ENCODE measurements at regions not wholly inside any gene's neighbourhood (a gene's known extent, or its start where the extent isn't known, plus 50 kb on each side); places are given as distances from the start of the nearest gene placed in this dataset.

GRCh38 chr9:108392877-108393276, 462.9 kb downstream of the ACTL7B start:
- no peak for TF ChIP-seq CTCF (IDR thresholded peaks at IDR 0.05)
- TF ChIP-seq EP300 (IDR thresholded peaks at IDR 0.05) = no peak
- TF ChIP-seq POLR2A (IDR thresholded peaks at IDR 0.05; ENCODE audit: low read depth) = no peak
- Histone ChIP-seq H3K4me1 (no peaks in the 10 kb centered on the region), H3K4me3 (no peak overlapping the region), H3K36me3 (no peaks in the 10 kb centered on the region), H3K27me3 (no peaks in the 10 kb centered on the region), H3K27ac (replicated peaks in 1 of 4) (no peak overlapping the region), H3K9me3 (peaks cover 0 to 6% (median 2%) of the 10 kb centered on the region in 4 donors)
- intact Hi-C loops (cut with DNase I) = no loop called here
- no peak for DNase-seq (ENCODE audit: extremely low spot score)
- WGBS = 100% methylated on average over 1 of the region's 1 CpG

- no peak for DNase-seq (ENCODE audit: extremely low spot score)
- Histone ChIP-seq H3K36me3 (no peaks in the 10 kb centered on the region), H3K27me3 (no peaks in the 10 kb centered on the region), H3K4me3 (no peak overlapping the region), H3K4me1 (no peaks in the 10 kb centered on the region), H3K9me3 (no peaks in the 10 kb centered on the region), H3K27ac (replicated peaks in 1 of 4) (no peak overlapping the region)
- intact Hi-C loops (cut with DNase I) = no loop called here
- 77% methylated on average over 1 of the region's 1 CpG for WGBS
- no peak for TF ChIP-seq POLR2AphosphoS5 (IDR thresholded peaks at IDR 0.05)
- TF ChIP-seq EP300 (IDR thresholded peaks at IDR 0.05) = no peak
- no peak for TF ChIP-seq POLR2A (IDR thresholded peaks at IDR 0.05; ENCODE audit: low read depth)
- TF ChIP-seq CTCF (IDR thresholded peaks at IDR 0.05) = no peak
Observed at GRCh38 chr9:108389056-108389455, 466.7 kb downstream of the ACTL7B start.

GRCh38 chr9:108386859-108387384, 468.9 kb downstream of the ACTL7B start:
- no peak overlapping the region for H3K4me3 ChIP-seq
- WGBS = 82% methylated on average over 1 of the region's 1 CpG
- no peaks in the 10 kb centered on the region for H3K4me1 ChIP-seq
- H3K36me3 ChIP-seq = no peaks in the 10 kb centered on the region
- no peak for TF ChIP-seq CTCF (IDR thresholded peaks at IDR 0.05)
- no peak for TF ChIP-seq POLR2AphosphoS5 (IDR thresholded peaks at IDR 0.05)
- no peak for TF ChIP-seq POLR2A (IDR thresholded peaks at IDR 0.05; ENCODE audit: low read depth)
- TF ChIP-seq EP300 (IDR thresholded peaks at IDR 0.05) = no peak
- intact Hi-C loops (cut with DNase I) = no loop called here
- no peaks in the 10 kb centered on the region for H3K9me3 ChIP-seq
- H3K27ac ChIP-seq (replicated peaks in 1 of 4) = no peak overlapping the region
- no peak for DNase-seq (ENCODE audit: extremely low spot score)
- no peaks in the 10 kb centered on the region for H3K27me3 ChIP-seq

GRCh38 chr9:108386032-108386431, 469.8 kb downstream of the ACTL7B start:
- no peaks in the 10 kb centered on the region for H3K27me3 ChIP-seq
- intact Hi-C loops (cut with DNase I) = no loop called here
- DNase-seq (ENCODE audit: extremely low spot score) = no peak
- no peaks in the 10 kb centered on the region for H3K4me1 ChIP-seq
- H3K4me3 ChIP-seq = no peak overlapping the region
- WGBS = 90% methylated on average over 2 of the region's 2 CpGs
- TF ChIP-seq POLR2A (IDR thresholded peaks at IDR 0.05; ENCODE audit: low read depth) (no peak), POLR2AphosphoS5 (IDR thresholded peaks at IDR 0.05) (no peak), CTCF (IDR thresholded peaks at IDR 0.05) (no peak), EP300 (IDR thresholded peaks at IDR 0.05) (no peak)
- no peaks in the 10 kb centered on the region for H3K36me3 ChIP-seq
- no peaks in the 10 kb centered on the region for H3K9me3 ChIP-seq
- H3K27ac ChIP-seq (replicated peaks in 1 of 4) = no peak overlapping the region

GRCh38 chr9:108383796-108384195, 472.0 kb downstream of the ACTL7B start:
- Histone ChIP-seq H3K27me3 (no peaks in the 10 kb centered on the region), H3K27ac (replicated peaks in 1 of 4) (no peak overlapping the region), H3K9me3 (no peaks in the 10 kb centered on the region), H3K4me1 (no peaks in the 10 kb centered on the region), H3K36me3 (no peaks in the 10 kb centered on the region), H3K4me3 (no peak overlapping the region)
- 7% methylated on average over 1 of the region's 1 CpG for WGBS
- TF ChIP-seq CTCF (IDR thresholded peaks at IDR 0.05) (no peak), POLR2AphosphoS5 (IDR thresholded peaks at IDR 0.05) (no peak), POLR2A (IDR thresholded peaks at IDR 0.05; ENCODE audit: low read depth) (no peak), EP300 (IDR thresholded peaks at IDR 0.05) (no peak)
- intact Hi-C loops (cut with DNase I) = no loop called here
- no peak for DNase-seq (ENCODE audit: extremely low spot score)
